ACC112 (cell line): ENCODE measurements at regions not wholly inside any gene's neighbourhood (a gene's known extent, or its start where the extent isn't known, plus 50 kb on each side); places are given as distances from the start of the nearest gene placed in this dataset.

Experiments used
- H2AFZ ChIP-seq: fragments of 200-600 bp; sonication (generic); one replicate; pipeline ENCODE4 v1.6.0; 2017; ENCODE audit warnings: antibody characterized with exemption, low read length; ENCODE audit not compliant: unreplicated experiment
- H3K27ac ChIP-seq: fragments of 200-600 bp; sonication (generic); 2 replicates; pipeline ENCODE4 v1.5.1; 2014; ENCODE audit warnings: low read depth, mild to moderate bottlenecking, antibody characterized with exemption, low read length, moderate library complexity
- H3K27me3 ChIP-seq: fragments of 200-600 bp; sonication (generic); 2 replicates; pipeline ENCODE4 v1.6.1; 2014; ENCODE audit warnings: mild to moderate bottlenecking, antibody characterized with exemption, low read length, moderate library complexity, mixed read lengths; ENCODE audit not compliant: insufficient read depth
- H3K36me3 ChIP-seq: fragments of 200-600 bp; sonication (generic); 2 replicates; pipeline ENCODE4 v1.6.1; 2016; ENCODE audit warnings: mild to moderate bottlenecking, antibody characterized with exemption, low read length, moderate library complexity, mixed read lengths; ENCODE audit not compliant: insufficient read depth
- H3K4me1 ChIP-seq: fragments of 200-600 bp; sonication (generic); one replicate; pipeline ENCODE4 v1.6.1; 2016; ENCODE audit warnings: low read length, mixed read lengths; ENCODE audit not compliant: insufficient read depth, unreplicated experiment, control insufficient read depth
- H3K4me3 ChIP-seq: fragments of 200-600 bp; sonication (generic); 2 replicates; pipeline ENCODE4 v1.5.1; 2014; ENCODE audit warnings: mild to moderate bottlenecking, low read depth, low read length
- H3K79me2 ChIP-seq: fragments of 200-600 bp; sonication (generic); one replicate; pipeline ENCODE4 v1.6.0; 2016; ENCODE audit warnings: low read length; ENCODE audit not compliant: control insufficient read depth, unreplicated experiment, insufficient read depth

DNA sequence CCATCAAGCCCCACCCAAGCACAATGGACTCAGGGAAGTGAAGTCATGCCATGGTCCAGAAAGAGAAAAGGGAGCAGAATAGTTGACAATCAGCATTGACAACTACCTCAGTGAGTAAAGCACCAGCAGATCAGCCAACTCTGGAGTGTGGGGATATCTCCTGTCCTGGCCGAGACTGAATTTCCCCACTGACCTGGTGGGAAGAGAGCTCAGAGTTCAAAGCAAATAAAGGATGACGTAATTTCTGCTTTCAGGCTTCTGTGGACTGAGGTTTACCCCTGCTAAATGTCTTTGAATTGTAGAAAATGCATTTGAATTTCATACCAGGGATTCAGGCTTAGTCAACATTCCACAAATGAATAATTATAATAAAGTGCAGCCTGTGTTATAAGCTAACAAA lies 152.9 kb downstream of the CBLN1 start:
- Histone ChIP-seq H3K27me3 (no peaks in the 10 kb centered on the region), H3K4me1 (no peaks in the 10 kb centered on the region), H3K36me3 (no peaks in the 10 kb centered on the region), H2AFZ (no peak overlapping the region), H3K79me2 (no peaks in the 10 kb centered on the region), H3K4me3 (no peak overlapping the region), H3K27ac (no peak overlapping the region)

DNA sequence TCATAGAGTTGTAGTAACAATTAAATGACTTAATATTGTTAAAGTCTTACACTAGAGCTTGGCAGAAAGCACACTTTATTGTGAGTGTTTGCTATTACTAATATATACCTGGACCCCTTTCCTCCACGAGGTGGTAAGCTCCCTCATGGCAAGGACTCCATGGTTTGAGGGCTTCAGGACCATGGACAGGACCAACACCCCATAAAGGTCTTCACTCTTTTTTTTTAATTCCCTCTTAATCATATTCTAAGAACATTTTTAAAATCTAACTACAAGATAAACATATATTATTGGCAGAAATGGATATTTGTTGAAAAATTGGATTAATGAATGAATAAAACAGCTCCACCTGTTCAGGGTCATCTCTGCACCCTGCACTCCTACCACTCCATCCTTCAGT lies 154.5 kb downstream of the CBLN1 start:
- Histone ChIP-seq H3K4me3 (no peak overlapping the region), H2AFZ (no peak overlapping the region), H3K4me1 (no peaks in the 10 kb centered on the region), H3K36me3 (no peaks in the 10 kb centered on the region), H3K27ac (no peak overlapping the region), H3K27me3 (no peaks in the 10 kb centered on the region), H3K79me2 (no peaks in the 10 kb centered on the region)

DNA sequence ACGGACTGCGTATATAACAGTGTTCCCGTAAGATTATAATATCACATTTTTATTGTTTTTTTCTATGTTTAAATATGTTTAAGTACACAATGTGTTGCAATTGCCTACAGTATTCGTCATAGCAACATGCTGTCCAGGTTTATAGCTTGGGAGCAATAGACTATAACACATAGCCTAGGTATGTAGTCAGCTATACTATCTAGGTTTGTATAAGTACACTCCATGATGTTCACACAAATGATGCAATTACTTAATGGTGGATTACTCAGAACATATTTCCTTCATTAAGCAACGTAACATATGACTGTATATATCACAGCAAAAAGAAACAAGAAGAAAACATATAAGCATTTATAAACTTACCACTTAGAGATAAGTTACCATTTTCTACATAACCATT lies 160.0 kb downstream of the CBLN1 start:
- H3K4me1 ChIP-seq, result no peaks in the 10 kb centered on the region
- no peaks in the 10 kb centered on the region for H3K27me3 ChIP-seq
- H3K36me3 ChIP-seq, result no peaks in the 10 kb centered on the region
- H3K79me2 ChIP-seq, result no peaks in the 10 kb centered on the region
- no peak overlapping the region for H2AFZ ChIP-seq
- H3K27ac ChIP-seq, result no peak overlapping the region
- no peak overlapping the region for H3K4me3 ChIP-seq

DNA sequence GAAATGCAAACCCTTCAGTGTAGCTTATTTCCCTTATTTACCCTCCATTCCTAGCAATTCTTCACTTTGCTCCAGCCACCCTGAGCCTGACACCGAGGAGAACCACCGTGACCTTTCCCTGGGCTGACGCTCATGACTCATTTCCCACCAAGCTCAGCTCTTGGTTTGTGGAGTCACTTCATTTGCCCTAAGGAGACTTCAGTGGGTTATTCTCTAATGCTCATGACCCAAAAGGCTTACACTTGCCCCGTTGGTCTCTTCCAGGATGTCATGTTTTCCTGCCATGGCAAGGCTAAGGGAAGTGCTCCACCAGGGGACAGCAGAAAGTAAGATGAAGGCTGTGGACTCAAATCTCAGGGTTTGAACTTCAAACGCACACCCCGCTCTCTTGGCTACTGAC lies 161.0 kb downstream of the CBLN1 start:
- Histone ChIP-seq H3K27ac (no peak overlapping the region), H3K4me3 (no peak overlapping the region), H3K27me3 (no peaks in the 10 kb centered on the region), H3K36me3 (no peaks in the 10 kb centered on the region), H3K4me1 (no peaks in the 10 kb centered on the region), H2AFZ (no peak overlapping the region), H3K79me2 (no peaks in the 10 kb centered on the region)

DNA sequence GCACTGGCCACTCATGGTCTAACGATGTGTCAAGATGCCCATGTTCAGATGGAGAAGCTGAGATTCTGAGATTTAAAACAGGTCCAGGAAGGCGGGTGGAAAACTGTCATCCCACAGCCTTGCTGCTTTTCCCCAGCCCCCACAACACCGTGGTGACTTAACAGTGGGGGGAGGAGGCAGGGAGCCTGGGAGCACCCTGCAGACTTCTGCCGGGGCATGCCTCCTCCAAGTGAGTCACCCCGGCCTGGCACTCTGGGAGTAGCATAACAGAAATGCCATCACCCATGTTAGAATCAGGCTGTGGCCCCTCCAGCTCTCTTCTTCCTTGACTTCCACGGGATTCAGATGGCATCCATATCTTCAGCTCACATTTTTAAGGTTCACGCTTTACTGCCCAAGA lies 164.8 kb downstream of the CBLN1 start:
- Histone ChIP-seq H3K4me1 (no peaks in the 10 kb centered on the region), H3K27me3 (no peaks in the 10 kb centered on the region), H3K79me2 (no peaks in the 10 kb centered on the region), H3K27ac (no peak overlapping the region), H3K36me3 (no peaks in the 10 kb centered on the region), H2AFZ (no peak overlapping the region), H3K4me3 (no peak overlapping the region)

DNA sequence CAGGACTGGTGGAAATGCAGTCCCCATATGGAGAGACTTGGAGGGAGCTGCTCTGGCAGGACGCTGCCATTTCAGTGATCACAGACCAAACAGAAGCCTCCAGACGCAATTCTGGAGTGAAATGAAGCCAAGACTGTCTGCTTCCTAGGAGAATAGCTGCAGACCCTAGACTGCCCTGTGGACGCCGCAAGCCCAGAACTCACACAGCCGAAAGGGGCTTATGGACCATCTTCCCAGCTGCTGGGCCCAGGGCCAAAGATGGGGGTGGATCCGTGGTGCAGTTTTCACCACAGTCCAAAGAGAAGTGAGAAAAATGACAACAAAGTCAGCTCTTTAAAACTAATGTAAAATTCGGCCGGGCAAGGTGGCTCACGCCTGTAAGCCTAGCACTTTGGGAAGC lies 165.7 kb downstream of the CBLN1 start:
- Histone ChIP-seq H3K27me3 (no peaks in the 10 kb centered on the region), H3K4me1 (no peaks in the 10 kb centered on the region), H3K36me3 (no peaks in the 10 kb centered on the region), H3K4me3 (no peak overlapping the region), H3K79me2 (no peaks in the 10 kb centered on the region), H2AFZ (no peak overlapping the region), H3K27ac (no peak overlapping the region)

DNA sequence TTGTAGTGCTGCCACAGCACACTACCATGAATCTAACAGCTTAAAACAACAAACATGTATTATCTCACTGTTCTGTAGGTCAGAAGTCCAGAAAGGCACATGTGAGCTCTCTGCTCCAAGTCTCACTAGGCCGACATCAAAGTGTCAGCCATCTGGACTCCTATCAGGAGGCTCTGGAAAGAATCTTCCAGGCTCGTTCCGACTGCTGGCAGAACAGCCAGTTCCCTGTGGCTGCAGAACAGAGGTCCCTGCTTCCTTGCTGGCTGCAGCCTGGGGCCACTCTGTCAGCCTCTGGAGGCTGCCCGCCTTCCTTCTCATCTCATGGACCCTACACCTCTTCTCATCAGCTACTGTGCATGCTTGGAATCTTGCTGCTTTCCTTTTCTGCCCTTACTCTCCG lies 168.9 kb downstream of the CBLN1 start:
- Histone ChIP-seq H2AFZ (no peak overlapping the region), H3K79me2 (no peaks in the 10 kb centered on the region), H3K4me1 (no peaks in the 10 kb centered on the region), H3K27me3 (no peaks in the 10 kb centered on the region), H3K27ac (no peak overlapping the region), H3K4me3 (no peak overlapping the region), H3K36me3 (no peaks in the 10 kb centered on the region)

DNA sequence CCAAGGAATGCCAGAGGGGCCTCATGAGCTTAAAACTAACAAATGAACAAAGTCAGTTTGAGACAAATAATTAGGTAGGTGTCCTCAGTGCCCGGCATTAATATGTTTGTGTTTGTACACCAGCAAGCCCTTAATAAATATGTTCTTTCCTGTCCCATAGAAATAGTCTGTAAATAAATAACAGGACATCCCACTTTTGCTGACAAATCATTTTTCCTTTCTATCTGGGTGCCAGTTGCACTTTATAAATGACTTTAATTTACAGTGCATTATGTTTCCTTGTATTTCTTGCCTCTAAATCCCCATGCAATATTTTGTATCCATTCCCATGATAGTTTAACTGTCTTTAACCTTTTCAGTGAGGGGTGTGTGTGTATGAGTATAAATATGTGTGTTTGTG lies 170.3 kb downstream of the CBLN1 start:
- no peaks in the 10 kb centered on the region for H3K4me1 ChIP-seq
- H2AFZ ChIP-seq, result no peak overlapping the region
- no peaks in the 10 kb centered on the region for H3K27me3 ChIP-seq
- H3K4me3 ChIP-seq, result no peak overlapping the region
- no peak overlapping the region for H3K27ac ChIP-seq
- H3K79me2 ChIP-seq, result no peaks in the 10 kb centered on the region
- no peaks in the 10 kb centered on the region for H3K36me3 ChIP-seq

DNA sequence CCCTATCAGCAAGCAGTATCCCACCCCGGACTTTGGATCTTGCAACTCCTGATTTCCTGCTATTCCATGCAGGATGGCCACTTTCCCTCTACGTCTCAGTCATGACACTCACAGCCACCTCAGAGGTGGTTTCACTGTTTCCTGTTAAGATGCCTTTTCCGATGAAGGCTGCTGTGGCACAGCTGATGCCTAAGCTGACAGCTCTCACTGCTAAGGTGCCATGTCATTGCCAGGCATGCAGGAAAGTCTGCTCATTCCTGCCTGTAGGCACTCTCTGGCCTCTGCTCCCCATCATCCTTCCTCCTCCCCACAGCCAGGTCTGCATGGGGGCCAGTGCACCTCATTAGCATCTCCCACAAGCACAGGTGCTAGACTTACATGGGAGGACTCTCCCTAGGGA lies 173.0 kb downstream of the CBLN1 start:
- Histone ChIP-seq H3K4me3 (no peak overlapping the region), H3K27ac (no peak overlapping the region), H3K79me2 (no peaks in the 10 kb centered on the region), H2AFZ (no peak overlapping the region), H3K27me3 (no peaks in the 10 kb centered on the region), H3K4me1 (no peaks in the 10 kb centered on the region), H3K36me3 (no peaks in the 10 kb centered on the region)

DNA sequence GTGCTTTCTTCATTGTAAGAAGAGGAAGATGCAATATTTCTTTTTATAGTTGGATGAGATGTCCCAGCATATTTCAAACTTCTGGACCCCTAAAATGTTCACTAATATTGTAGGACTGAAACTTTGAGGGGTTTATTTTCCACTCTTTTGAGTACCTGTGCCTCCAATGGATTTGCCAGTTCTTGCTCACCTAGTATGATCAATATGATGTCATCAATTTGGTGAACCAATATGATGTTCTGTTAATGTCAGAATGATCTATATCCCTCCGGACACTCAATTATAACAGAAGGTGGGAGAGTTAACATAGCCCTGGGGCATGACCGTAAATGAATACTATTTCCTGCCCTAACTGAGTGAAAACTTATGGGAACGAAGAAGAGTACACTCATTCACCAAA lies 178.3 kb downstream of the CBLN1 start:
- no peaks in the 10 kb centered on the region for H3K4me1 ChIP-seq
- H3K36me3 ChIP-seq, result no peaks in the 10 kb centered on the region
- H3K27ac ChIP-seq, result no peak overlapping the region
- H3K79me2 ChIP-seq, result no peaks in the 10 kb centered on the region
- H3K4me3 ChIP-seq, result no peak overlapping the region
- no peaks in the 10 kb centered on the region for H3K27me3 ChIP-seq
- H2AFZ ChIP-seq, result no peak overlapping the region

DNA sequence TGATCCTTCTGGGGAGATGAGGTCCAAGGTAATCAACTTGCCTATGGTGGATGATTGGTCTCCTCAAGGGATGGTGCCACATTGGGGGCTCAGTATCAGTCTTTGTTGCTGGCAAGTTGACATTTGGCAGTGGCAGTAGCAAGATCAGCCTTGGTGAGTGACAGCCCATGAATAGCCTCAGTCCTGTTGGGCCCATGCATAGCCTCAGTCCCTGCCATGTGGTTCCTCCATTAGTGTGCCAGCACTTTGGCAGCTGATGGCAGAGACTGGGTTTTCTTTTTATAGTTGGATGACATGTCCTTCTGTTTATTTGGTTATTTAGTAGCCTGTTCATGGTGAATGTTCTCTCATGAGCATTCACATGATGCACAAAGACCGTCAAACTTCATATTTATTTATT lies 179.6 kb downstream of the CBLN1 start:
- Histone ChIP-seq H3K4me3 (no peak overlapping the region), H3K79me2 (no peaks in the 10 kb centered on the region), H3K36me3 (no peaks in the 10 kb centered on the region), H3K4me1 (no peaks in the 10 kb centered on the region), H3K27me3 (no peaks in the 10 kb centered on the region), H2AFZ (no peak overlapping the region), H3K27ac (no peak overlapping the region)

DNA sequence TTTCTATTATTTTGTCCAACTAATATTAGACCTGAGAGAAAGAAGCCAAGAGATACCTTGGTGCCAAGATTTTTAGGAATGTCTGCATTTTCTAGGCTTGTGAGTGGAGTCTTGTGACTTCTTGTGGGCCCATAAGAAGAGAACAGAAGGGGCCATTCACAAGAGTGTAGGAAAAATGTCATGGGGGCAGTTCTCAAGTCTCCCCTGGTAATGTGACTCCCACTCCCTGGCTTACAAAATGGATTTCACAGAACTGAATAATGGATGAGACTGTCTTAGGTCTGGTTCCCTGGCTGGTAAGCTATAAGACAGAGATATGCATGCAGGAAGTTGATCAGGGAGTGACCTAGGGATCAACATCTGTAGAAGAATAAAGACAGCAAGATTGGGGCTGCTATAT lies 181.3 kb downstream of the CBLN1 start:
- Histone ChIP-seq H2AFZ (no peak overlapping the region), H3K27ac (no peak overlapping the region), H3K27me3 (no peaks in the 10 kb centered on the region), H3K4me1 (no peaks in the 10 kb centered on the region), H3K79me2 (no peaks in the 10 kb centered on the region), H3K4me3 (no peak overlapping the region), H3K36me3 (no peaks in the 10 kb centered on the region)
